ENCODE measurements at regions not wholly inside any gene's neighbourhood (a gene's known extent, or its start where the extent isn't known, plus 50 kb on each side); places are given as distances from the start of the nearest gene placed in this dataset.
"Not testable (repeated sequence)": the region's sequence is repeated elsewhere in the genome, so short reads cannot be mapped to it uniquely, and the experiment has no call there.

- Mint-ChIP-seq H3K4me1 (peaks cover 18% of the 10 kb centered on the region), H3K36me3 (ENCODE audit: low read depth) (no peaks in the 10 kb centered on the region), H3K27ac (no peak overlapping the region), H3K27me3 (peaks cover 5% of the 10 kb centered on the region), H3K9me3 (no peaks in the 10 kb centered on the region), H3K4me3 (no peak overlapping the region)
- no peak for DNase-seq
- ChIA-PET POLR2A (no interaction called here), CTCF (interaction anchor here (0.7 to 1.4 kb wide), 4 partner anchors 8 to 20 kb away, joined by 3 to 4 read pairs (median 4); no protein-coding TSS in a partner anchor)
These were observed 80.1 kb upstream of the ELOVL5 start for GRCh38 chr6:53428886-53429285.

- Mint-ChIP-seq H3K27me3 (peaks cover 7% of the 10 kb centered on the region), H3K4me3 (no peak overlapping the region), H3K9me3 (no peaks in the 10 kb centered on the region), H3K4me1 (peaks cover 15% of the 10 kb centered on the region), H3K36me3 (ENCODE audit: low read depth) (no peaks in the 10 kb centered on the region), H3K27ac (no peak overlapping the region)
- POLR2A ChIA-PET: no interaction called here
- DNase-seq: no peak
- CTCF ChIA-PET: interaction anchor here (1.1 to 2.7 kb wide), 2 partner anchors 10 to 254 kb away, joined by 3 to 10 read pairs; no protein-coding TSS in a partner anchor
These were observed 78.0 kb upstream of the ELOVL5 start for GRCh38 chr6:53426667-53427270.

- H3K4me3 Mint-ChIP-seq: no peak overlapping the region
- no peak overlapping the region for H3K27ac Mint-ChIP-seq
- H3K4me1 Mint-ChIP-seq: peaks cover 15% of the 10 kb centered on the region
- peaks cover 7% of the 10 kb centered on the region for H3K27me3 Mint-ChIP-seq
- ChIA-PET CTCF (interaction anchor here (2.7 kb wide), 1 partner anchor 254 kb away, joined by 10 read pairs; no protein-coding TSS in a partner anchor), POLR2A (no interaction called here)
- no peak for DNase-seq
- no peaks in the 10 kb centered on the region for H3K36me3 Mint-ChIP-seq (ENCODE audit: low read depth)
- no peaks in the 10 kb centered on the region for H3K9me3 Mint-ChIP-seq
These were observed 77.4 kb upstream of the ELOVL5 start for GRCh38 chr6:53426117-53426516.

GRCh38 chr6:53424976-53425718 is 76.4 kb upstream of the ELOVL5 start:
- Mint-ChIP-seq H3K4me3 (no peak overlapping the region), H3K9me3 (no peaks in the 10 kb centered on the region), H3K36me3 (ENCODE audit: low read depth) (no peaks in the 10 kb centered on the region), H3K4me1 (peaks cover 15% of the 10 kb centered on the region), H3K27me3 (peaks cover 7% of the 10 kb centered on the region), H3K27ac (no peak overlapping the region)
- ChIA-PET CTCF (interaction anchor here (2.7 kb wide), 1 partner anchor 253 kb away, joined by 10 read pairs; no protein-coding TSS in a partner anchor), POLR2A (no interaction called here)
- DNase-seq: no peak

- no peaks in the 10 kb centered on the region for H3K9me3 Mint-ChIP-seq
- H3K4me3 Mint-ChIP-seq: no peak overlapping the region
- POLR2A ChIA-PET: no interaction called here
- no peaks in the 10 kb centered on the region for H3K36me3 Mint-ChIP-seq (ENCODE audit: low read depth)
- H3K27ac Mint-ChIP-seq: no peak overlapping the region
- peaks cover 14% of the 10 kb centered on the region for H3K4me1 Mint-ChIP-seq
- H3K27me3 Mint-ChIP-seq: peaks cover 7% of the 10 kb centered on the region
- DNase-seq: no peak
- CTCF ChIA-PET: interaction anchor here (1.3 to 2.7 kb wide), 2 partner anchors 9 to 252 kb away, joined by 3 to 10 read pairs; no protein-coding TSS in a partner anchor
These were observed 75.5 kb upstream of the ELOVL5 start for GRCh38 chr6:53424300-53424699.

- not testable (repeated sequence) for DNase-seq; H3K36me3 Mint-ChIP-seq (ENCODE audit: low read depth); H3K27ac Mint-ChIP-seq; H3K9me3 Mint-ChIP-seq; H3K4me3 Mint-ChIP-seq; H3K27me3 Mint-ChIP-seq
- peaks cover 10% of the 10 kb centered on the region for H3K4me1 Mint-ChIP-seq
- POLR2A ChIA-PET: interaction anchor here (0.6 kb wide), 1 partner anchor 333 kb away, joined by 4 read pairs; no protein-coding TSS in a partner anchor
- CTCF ChIA-PET: interaction anchor here (1.3 kb wide), 1 partner anchor 10 kb away, joined by 3 read pairs; no protein-coding TSS in a partner anchor
These were observed 74.8 kb upstream of the ELOVL5 start for GRCh38 chr6:53423560-53423959.

- Mint-ChIP-seq H3K27ac (no peak overlapping the region), H3K27me3 (peaks cover 7% of the 10 kb centered on the region), H3K4me1 (no peaks in the 10 kb centered on the region), H3K36me3 (ENCODE audit: low read depth) (no peaks in the 10 kb centered on the region), H3K4me3 (no peak overlapping the region), H3K9me3 (no peaks in the 10 kb centered on the region)
- ChIA-PET CTCF (no interaction called here), POLR2A (no interaction called here)
- DNase-seq: no peak
These were observed 70.3 kb upstream of the ELOVL5 start for GRCh38 chr6:53419026-53419425.

GRCh38 chr6:53418288-53418687 is 69.5 kb upstream of the ELOVL5 start:
- POLR2A ChIA-PET: no interaction called here
- H3K27me3 Mint-ChIP-seq: peaks cover 6% of the 10 kb centered on the region
- H3K27ac Mint-ChIP-seq: no peak overlapping the region
- no peaks in the 10 kb centered on the region for H3K36me3 Mint-ChIP-seq (ENCODE audit: low read depth)
- CTCF ChIA-PET: interaction anchor here (1.3 kb wide), 1 partner anchor 54 kb away, joined by 3 read pairs; no protein-coding TSS in a partner anchor
- H3K4me3 Mint-ChIP-seq: no peak overlapping the region
- no peaks in the 10 kb centered on the region for H3K4me1 Mint-ChIP-seq
- no peak for DNase-seq
- no peaks in the 10 kb centered on the region for H3K9me3 Mint-ChIP-seq

- Mint-ChIP-seq H3K9me3 (no peaks in the 10 kb centered on the region), H3K36me3 (ENCODE audit: low read depth) (no peaks in the 10 kb centered on the region), H3K27me3 (peaks cover 2% of the 10 kb centered on the region), H3K4me1 (no peaks in the 10 kb centered on the region), H3K4me3 (no peak overlapping the region), H3K27ac (no peak overlapping the region)
- POLR2A ChIA-PET: no interaction called here
- no peak for DNase-seq
- CTCF ChIA-PET: interaction anchor here (1.0 to 1.3 kb wide), 2 partner anchors 13 to 55 kb away, joined by 3 read pairs; no protein-coding TSS in a partner anchor
These were observed 68.4 kb upstream of the ELOVL5 start for GRCh38 chr6:53417141-53417540.

- no peaks in the 10 kb centered on the region for H3K36me3 Mint-ChIP-seq (ENCODE audit: low read depth)
- DNase-seq: no peak
- no peaks in the 10 kb centered on the region for H3K27me3 Mint-ChIP-seq
- no peak overlapping the region for H3K4me3 Mint-ChIP-seq
- CTCF ChIA-PET: no interaction called here
- H3K27ac Mint-ChIP-seq: no peak overlapping the region
- H3K9me3 Mint-ChIP-seq: no peaks in the 10 kb centered on the region
- peaks cover 4% of the 10 kb centered on the region for H3K4me1 Mint-ChIP-seq
- POLR2A ChIA-PET: no interaction called here
These were observed 64.6 kb upstream of the ELOVL5 start for GRCh38 chr6:53413326-53413725.

- no peaks in the 10 kb centered on the region for H3K36me3 Mint-ChIP-seq (ENCODE audit: low read depth)
- no peak for DNase-seq
- H3K27me3 Mint-ChIP-seq: no peaks in the 10 kb centered on the region
- peaks cover 4% of the 10 kb centered on the region for H3K4me1 Mint-ChIP-seq
- H3K27ac Mint-ChIP-seq: no peak overlapping the region
- POLR2A ChIA-PET: no interaction called here
- CTCF ChIA-PET: no interaction called here
- H3K9me3 Mint-ChIP-seq: no peaks in the 10 kb centered on the region
- no peak overlapping the region for H3K4me3 Mint-ChIP-seq
These were observed 64.0 kb upstream of the ELOVL5 start for GRCh38 chr6:53412751-53413150.

GRCh38 chr6:53412021-53412715 is 63.4 kb upstream of the ELOVL5 start:
- H3K36me3 Mint-ChIP-seq (ENCODE audit: low read depth): no peaks in the 10 kb centered on the region
- POLR2A ChIA-PET: no interaction called here
- H3K27ac Mint-ChIP-seq: no peak overlapping the region
- H3K4me3 Mint-ChIP-seq: no peak overlapping the region
- H3K9me3 Mint-ChIP-seq: no peaks in the 10 kb centered on the region
- H3K27me3 Mint-ChIP-seq: no peaks in the 10 kb centered on the region
- DNase-seq: no peak
- peaks cover 4% of the 10 kb centered on the region for H3K4me1 Mint-ChIP-seq
- CTCF ChIA-PET: interaction anchor here (0.9 to 2.0 kb wide), 2 partner anchors 241 to 243 kb away, joined by 3 to 8 read pairs; no protein-coding TSS in a partner anchor

GRCh38 chr6:53411451-53411850 is 62.7 kb upstream of the ELOVL5 start:
- no peak for DNase-seq
- Mint-ChIP-seq H3K9me3 (no peaks in the 10 kb centered on the region), H3K27ac (no peak overlapping the region), H3K4me3 (no peak overlapping the region), H3K36me3 (ENCODE audit: low read depth) (no peaks in the 10 kb centered on the region), H3K4me1 (peaks cover 4% of the 10 kb centered on the region), H3K27me3 (no peaks in the 10 kb centered on the region)
- ChIA-PET CTCF (interaction anchor here (0.8 to 2.0 kb wide), 8 partner anchors 16 to 243 kb away, joined by 3 to 13 read pairs (median 4); no protein-coding TSS in a partner anchor), POLR2A (no interaction called here)

Measured in activated CD4-positive, alpha-beta T cell treated with anti-CD3 and anti-CD28 coated beads, Interleukin-2, amount 10 ng/mL, durations not matched to agents 7 days and 5 days (primary cell).